Caco-2 (cell line): ENCODE measurements at regions not wholly inside any gene's neighbourhood (a gene's known extent, or its start where the extent isn't known, plus 50 kb on each side); places are given as distances from the start of the nearest gene placed in this dataset.

Source experiments
- BruUV-seq: library from RNA; stranded (reverse); fragments of 400-500 nt; replicated peaks from 2 replicates; lab custom pipeline; 2021; lab: Mats Ljungman, UMichigan
- CTCF ChIA-PET: fragments of 300-600 bp; sonication (Branson Sonifier 250); formaldehyde crosslinking; loops from one replicate; lab custom pipeline; 2022; ENCODE audit warnings: antibody characterized with exemption; lab: Charles Lee
- POLR2A ChIA-PET: fragments of 300-600 bp; sonication (Branson Sonifier 250); formaldehyde crosslinking; loops from one replicate; lab custom pipeline; 2022; ENCODE audit warnings: antibody characterized with exemption; lab: Charles Lee
- DNase-seq, 2 experiments: peaks; one replicate each; pipeline versions ENCODE4 v3.0.0 to v3.0.0-alpha.2; 2020 to 2022
- H3K27me3 ChIP-seq: replicated peaks from 2 replicates; pipeline ENCODE4 v1.6.0; 2011; ENCODE audit warnings: low read length; ENCODE audit not compliant: control insufficient read depth, insufficient read depth
- H3K36me3 ChIP-seq: 2 replicates; pipeline ENCODE4 v1.5.1; 2011; ENCODE audit warnings: low read length; ENCODE audit not compliant: control insufficient read depth, insufficient read depth
- H3K4me1 ChIP-seq: fragments of 250-450 bp; sonication (Bioruptor Pico); 2 replicates; pipeline ENCODE4 v1.5.1; 2020; ENCODE audit warnings: mild to moderate bottlenecking
- H3K4me3 ChIP-seq: 2 replicates; pipeline ENCODE4 v1.5.1; 2011; ENCODE audit warnings: low read depth, mild to moderate bottlenecking, control low read depth, low read length
- H3K9me3 ChIP-seq: fragments of 250-450 bp; sonication (Bioruptor Pico); 2 replicates; pipeline ENCODE4 v1.5.1; 2020; ENCODE audit warnings: mild to moderate bottlenecking, moderate library complexity
- H3K27ac Mint-ChIP-seq: one replicate; pipeline ENCODE4 v1.8.0; 2022; ENCODE audit warnings: mixed read lengths; ENCODE audit not compliant: unreplicated experiment
- H3K27me3 Mint-ChIP-seq: one replicate; pipeline ENCODE4 v1.8.0; 2022; ENCODE audit warnings: mixed read lengths; ENCODE audit not compliant: insufficient read depth, unreplicated experiment
- H3K36me3 Mint-ChIP-seq: one replicate; pipeline ENCODE4 v1.8.0; 2022; ENCODE audit warnings: mild to moderate bottlenecking, mixed read lengths; ENCODE audit not compliant: insufficient read depth, unreplicated experiment
- H3K4me1 Mint-ChIP-seq: one replicate; pipeline ENCODE4 v1.8.0; 2022; ENCODE audit warnings: low read depth, mixed read lengths; ENCODE audit not compliant: unreplicated experiment
- H3K4me3 Mint-ChIP-seq: one replicate; pipeline ENCODE4 v1.8.0; 2022; ENCODE audit warnings: mild to moderate bottlenecking, moderate library complexity, mixed read lengths; ENCODE audit not compliant: unreplicated experiment
- H3K9me3 Mint-ChIP-seq: one replicate; pipeline ENCODE4 v1.8.0; 2022; ENCODE audit warnings: mixed read lengths; ENCODE audit not compliant: unreplicated experiment
- intact Hi-C: fragments of 100-400 bp; cut with micrococcal nuclease; formaldehyde crosslinking; loops from one replicate; pipeline ENCODE4 v1.10.0; 2022; ENCODE audit not compliant: unreplicated experiment
- TF ChIP-seq, protein P1 (sequence below), 2 experiments: fragments of 200-600 bp in 1 of 2; IDR thresholded peaks; 1 replicate in 1 of 2; 2 replicates in 1 of 2; pipeline versions ENCODE4 v1.5.1 to v1.8.0; 2011 to 2022; ENCODE audit warnings: antibody characterized with exemption in 1 of 2, control low read depth in 1 of 2, inconsistent platforms in 1 of 2, low read depth in 1 of 2, low read length in 1 of 2, mild to moderate bottlenecking in 1 of 2, moderate library complexity in 1 of 2; ENCODE audit not compliant: insufficient read depth in 1 of 2, severe bottlenecking in 1 of 2, unreplicated experiment in 1 of 2

DNA sequence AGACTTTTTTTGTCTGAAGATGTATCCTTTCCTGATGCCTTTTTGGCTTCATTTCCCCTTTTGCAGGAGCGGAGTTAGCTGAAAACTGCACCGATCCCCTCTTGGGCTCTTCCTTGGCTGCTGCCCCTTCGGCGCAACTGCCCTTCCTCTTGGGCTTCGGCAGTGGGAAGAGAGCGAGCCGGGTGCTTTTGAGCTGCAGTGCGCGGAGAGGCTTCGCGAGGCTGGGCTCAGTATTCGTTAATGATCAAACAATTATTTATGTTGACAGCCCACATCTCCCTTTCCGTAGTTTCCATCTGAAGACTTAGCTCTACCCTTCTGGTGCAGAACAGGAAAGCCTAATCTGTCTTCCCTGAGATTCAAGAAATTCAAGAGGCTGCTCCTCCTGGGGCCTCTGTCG lies 170.8 kb downstream of the CSNK2A3 start:
- no peak for DNase-seq
- no peaks in the 10 kb centered on the region; the same call in 1 of the 2 replicates for H3K27me3 ChIP-seq
- no peak overlapping the region for H3K4me3 ChIP-seq
- TF ChIP-seq, protein P1, sequence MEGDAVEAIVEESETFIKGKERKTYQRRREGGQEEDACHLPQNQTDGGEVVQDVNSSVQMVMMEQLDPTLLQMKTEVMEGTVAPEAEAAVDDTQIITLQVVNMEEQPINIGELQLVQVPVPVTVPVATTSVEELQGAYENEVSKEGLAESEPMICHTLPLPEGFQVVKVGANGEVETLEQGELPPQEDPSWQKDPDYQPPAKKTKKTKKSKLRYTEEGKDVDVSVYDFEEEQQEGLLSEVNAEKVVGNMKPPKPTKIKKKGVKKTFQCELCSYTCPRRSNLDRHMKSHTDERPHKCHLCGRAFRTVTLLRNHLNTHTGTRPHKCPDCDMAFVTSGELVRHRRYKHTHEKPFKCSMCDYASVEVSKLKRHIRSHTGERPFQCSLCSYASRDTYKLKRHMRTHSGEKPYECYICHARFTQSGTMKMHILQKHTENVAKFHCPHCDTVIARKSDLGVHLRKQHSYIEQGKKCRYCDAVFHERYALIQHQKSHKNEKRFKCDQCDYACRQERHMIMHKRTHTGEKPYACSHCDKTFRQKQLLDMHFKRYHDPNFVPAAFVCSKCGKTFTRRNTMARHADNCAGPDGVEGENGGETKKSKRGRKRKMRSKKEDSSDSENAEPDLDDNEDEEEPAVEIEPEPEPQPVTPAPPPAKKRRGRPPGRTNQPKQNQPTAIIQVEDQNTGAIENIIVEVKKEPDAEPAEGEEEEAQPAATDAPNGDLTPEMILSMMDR (IDR thresholded peaks at IDR 0.05; ENCODE audit: insufficient read depth in 1 of 2, low read depth in 1 of 2, low read length in 1 of 2, severe bottlenecking in 1 of 2, unreplicated experiment in 1 of 2), result no peak
- intact Hi-C loops, result no loop called here
- Mint-ChIP-seq H3K36me3 (no peaks in the 10 kb centered on the region), H3K4me1 (no peaks in the 10 kb centered on the region), H3K4me3 (no peak overlapping the region), H3K27me3 (peaks cover 22% of the 10 kb centered on the region), H3K9me3 (no peaks in the 10 kb centered on the region), H3K27ac (no peak overlapping the region)
- CTCF ChIA-PET, result no interaction called here
- POLR2A ChIA-PET, result no interaction called here
- no peaks in the 10 kb centered on the region for H3K4me1 ChIP-seq
- no TSS peak for BruUV-seq
- H3K36me3 ChIP-seq, result no peaks in the 10 kb centered on the region
- no peaks in the 10 kb centered on the region; the same call in 1 of the 2 replicates for H3K9me3 ChIP-seq

GRCh38 chr11:11178671-11179638 lies 174.1 kb downstream of the CSNK2A3 start:
- Mint-ChIP-seq H3K9me3 (no peaks in the 10 kb centered on the region), H3K36me3 (no peaks in the 10 kb centered on the region), H3K4me3 (no peak overlapping the region), H3K4me1 (no peaks in the 10 kb centered on the region), H3K27ac (no peak overlapping the region), H3K27me3 (peaks cover 16% of the 10 kb centered on the region)
- no peaks in the 10 kb centered on the region for H3K4me1 ChIP-seq
- H3K9me3 ChIP-seq, result no peaks in the 10 kb centered on the region; the same call in 1 of the 2 replicates
- H3K27me3 ChIP-seq, result peaks cover 1% of the 10 kb centered on the region
- H3K36me3 ChIP-seq, result no peaks in the 10 kb centered on the region
- CTCF ChIA-PET, result no interaction called here
- intact Hi-C loops, result no loop called here
- no TSS peak for BruUV-seq
- no peak overlapping the region for H3K4me3 ChIP-seq
- POLR2A ChIA-PET, result no interaction called here
- DNase-seq, result no peak
- TF ChIP-seq, protein P1 (IDR thresholded peaks at IDR 0.05; ENCODE audit: insufficient read depth in 1 of 2, low read depth in 1 of 2, low read length in 1 of 2, severe bottlenecking in 1 of 2, unreplicated experiment in 1 of 2), result no peak

DNA sequence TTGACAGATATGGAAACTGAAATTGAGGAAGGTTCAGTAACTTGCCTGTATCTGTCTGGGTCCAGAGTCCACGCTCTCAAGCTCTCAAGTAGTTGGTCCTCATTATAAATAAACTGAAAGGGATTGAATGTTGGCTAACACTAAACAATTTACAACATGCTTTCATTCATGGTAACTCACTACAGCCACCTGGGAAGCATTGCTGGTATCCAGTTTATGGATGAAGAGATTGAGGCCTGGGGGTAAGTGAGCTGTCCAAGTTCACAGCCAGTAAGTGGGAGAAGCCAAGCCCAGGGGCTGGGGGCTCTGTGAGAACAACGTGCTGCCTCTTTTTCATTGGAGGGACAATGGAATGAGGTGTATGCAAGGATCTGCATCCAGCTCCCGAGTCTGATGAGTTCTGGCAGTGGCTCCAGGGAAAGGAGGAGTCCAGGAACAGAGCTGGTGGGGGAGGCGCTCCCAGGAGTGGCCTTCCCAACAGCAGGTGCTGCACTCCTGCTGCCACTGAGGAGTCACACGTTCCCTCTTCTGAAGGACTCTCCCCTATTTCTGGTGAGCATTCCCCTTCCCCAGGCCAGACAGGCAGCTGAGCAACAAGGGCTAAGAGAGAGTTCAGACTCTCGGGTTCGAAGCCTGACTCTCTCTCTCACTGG lies 175.8 kb downstream of the CSNK2A3 start:
- H3K27me3 Mint-ChIP-seq, result peaks cover 9% of the 10 kb centered on the region
- ChIA-PET POLR2A (no interaction called here), CTCF (no interaction called here)
- BruUV-seq, result no TSS peak
- no peak overlapping the region for H3K4me3 Mint-ChIP-seq
- no peak overlapping the region for H3K27ac Mint-ChIP-seq
- TF ChIP-seq, protein P1 (IDR thresholded peaks at IDR 0.05; ENCODE audit: insufficient read depth in 1 of 2, low read depth in 1 of 2, low read length in 1 of 2, severe bottlenecking in 1 of 2, unreplicated experiment in 1 of 2), result no peak
- no peaks in the 10 kb centered on the region for H3K4me1 Mint-ChIP-seq
- H3K4me1 ChIP-seq, result no peaks in the 10 kb centered on the region
- no peaks in the 10 kb centered on the region for H3K36me3 ChIP-seq
- no peak overlapping the region for H3K4me3 ChIP-seq
- intact Hi-C loops, result no loop called here
- no peaks in the 10 kb centered on the region for H3K9me3 Mint-ChIP-seq
- H3K36me3 Mint-ChIP-seq, result no peaks in the 10 kb centered on the region
- DNase-seq, result no peak
- peaks cover 1% of the 10 kb centered on the region; the same call in 1 of the 2 replicates for H3K27me3 ChIP-seq
- no peaks in the 10 kb centered on the region; the same call in 1 of the 2 replicates for H3K9me3 ChIP-seq
